Cardiac muscle cell (in vitro differentiated cells and primary cell): ENCODE measurements at regions not wholly inside any gene's neighbourhood (a gene's known extent, or its start where the extent isn't known, plus 50 kb on each side); places are given as distances from the start of the nearest gene placed in this dataset.

Experiments used
- DNase-seq, 2 donors: peaks; one replicate each; pipeline versions ENCODE4 v3.0.0 to v3.0.0-alpha.2; 2010 to 2017; ENCODE audit warnings: low read depth in 1 of 2, low spot score in 1 of 2
- H3K27ac ChIP-seq: fragments of 200-600 bp; sonication (generic); 2 replicates; pipeline ENCODE4 v1.5.1; 2016
- H3K27me3 ChIP-seq: fragments of 200-600 bp; sonication (generic); 2 replicates; pipeline ENCODE4 v1.6.0; 2016; ENCODE audit warnings: control low read depth
- H3K36me3 ChIP-seq: fragments of 200-600 bp; sonication (generic); 2 replicates; pipeline ENCODE4 v1.5.1; 2016; ENCODE audit warnings: control low read depth
- H3K4me1 ChIP-seq: fragments of 200-600 bp; sonication (generic); 2 replicates; pipeline ENCODE4 v1.8.1; 2017; ENCODE audit warnings: low read depth, mild to moderate bottlenecking, mixed run types
- H3K4me3 ChIP-seq: fragments of 200-600 bp; sonication (generic); 2 replicates; pipeline ENCODE4 v1.5.1; 2016; ENCODE audit warnings: mild to moderate bottlenecking
- H3K9me3 ChIP-seq: fragments of 200-600 bp; sonication (generic); 2 replicates; pipeline ENCODE4 v1.5.1; 2017; ENCODE audit warnings: low read depth, mild to moderate bottlenecking, control low read depth
- CTCF ChIP-seq: IDR thresholded peaks from 2 replicates; pipeline ENCODE4 v1.5.1; 2012; ENCODE audit warnings: low read depth, mild to moderate bottlenecking, low read length

GRCh38 chr14:81681541-81681940 lies 147.9 kb upstream of the SEL1L start:
- TF ChIP-seq CTCF = no peak
- Histone ChIP-seq H3K36me3 (no peaks in the 10 kb centered on the region), H3K4me1 (peaks cover 16% of the 10 kb centered on the region), H3K27ac (no peak overlapping the region), H3K9me3 (no peaks in the 10 kb centered on the region), H3K4me3 (no peak overlapping the region), H3K27me3 (no peaks in the 10 kb centered on the region)
- no peak for DNase-seq

DNA sequence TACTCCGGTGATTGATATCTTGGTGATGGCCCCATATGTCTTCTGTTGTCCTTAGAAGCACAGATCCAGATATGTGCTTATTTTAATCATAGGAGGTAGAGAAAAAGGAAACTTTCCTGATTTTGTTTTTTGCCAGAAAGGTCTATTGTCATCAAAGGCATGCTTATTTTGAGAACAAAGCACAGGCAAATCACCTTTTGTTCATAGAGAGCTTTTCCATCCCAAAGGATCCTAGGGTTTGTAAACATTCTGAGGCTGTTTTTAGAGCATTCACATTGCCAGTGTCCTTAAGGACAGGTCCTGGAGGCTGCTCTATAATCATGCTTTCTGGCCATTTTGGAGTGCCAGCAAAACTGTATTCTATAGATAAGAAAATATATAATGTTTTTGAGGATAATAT lies 148.5 kb upstream of the SEL1L start:
- H3K36me3 ChIP-seq = no peaks in the 10 kb centered on the region
- H3K4me1 ChIP-seq = peaks cover 22% of the 10 kb centered on the region
- TF ChIP-seq CTCF = no peak
- H3K27ac ChIP-seq = no peak overlapping the region
- DNase-seq = no peak
- H3K9me3 ChIP-seq = no peaks in the 10 kb centered on the region
- no peak overlapping the region for H3K4me3 ChIP-seq
- no peaks in the 10 kb centered on the region for H3K27me3 ChIP-seq

- no peak for TF ChIP-seq CTCF
- no peaks in the 10 kb centered on the region for H3K36me3 ChIP-seq
- H3K27me3 ChIP-seq = no peaks in the 10 kb centered on the region
- H3K9me3 ChIP-seq = no peaks in the 10 kb centered on the region
- DNase-seq = no peak
- H3K27ac ChIP-seq = no peak overlapping the region
- H3K4me1 ChIP-seq = peaks cover 25% of the 10 kb centered on the region
- H3K4me3 ChIP-seq = no peak overlapping the region
These were observed 149.0 kb upstream of the SEL1L start for GRCh38 chr14:81682701-81683100.

DNA sequence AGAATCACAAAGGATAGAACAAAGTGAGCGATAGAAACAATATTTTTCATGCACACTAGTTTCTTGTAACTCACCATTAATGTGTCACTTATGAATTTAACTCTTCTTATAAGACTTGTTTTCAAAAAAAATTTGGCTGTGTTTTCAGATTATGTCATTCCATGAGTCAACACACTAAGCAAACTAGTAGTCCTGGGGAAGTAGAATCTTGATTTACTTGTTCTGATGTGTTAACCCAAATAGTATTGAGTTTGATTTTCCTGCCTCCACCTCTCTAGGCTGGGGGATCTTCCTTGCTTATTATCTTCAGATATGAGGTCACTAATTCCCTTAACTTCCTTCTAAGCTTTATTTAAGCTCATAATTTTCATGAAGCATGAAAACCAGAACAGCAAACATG lies 151.0 kb upstream of the SEL1L start:
- DNase-seq = no peak
- Histone ChIP-seq H3K4me1 (peaks cover 25% of the 10 kb centered on the region), H3K9me3 (no peaks in the 10 kb centered on the region), H3K36me3 (no peaks in the 10 kb centered on the region), H3K27me3 (no peaks in the 10 kb centered on the region), H3K4me3 (no peak overlapping the region), H3K27ac (no peak overlapping the region)
- TF ChIP-seq CTCF = no peak

- no peak for DNase-seq
- Histone ChIP-seq H3K9me3 (no peaks in the 10 kb centered on the region), H3K27ac (peak overlapping the region; percentile 80), H3K27me3 (no peaks in the 10 kb centered on the region), H3K36me3 (no peaks in the 10 kb centered on the region), H3K4me3 (no peak overlapping the region), H3K4me1 (peaks cover 15% of the 10 kb centered on the region)
- no peak for TF ChIP-seq CTCF
These were observed 152.9 kb upstream of the SEL1L start for GRCh38 chr14:81686512-81686911.

DNA sequence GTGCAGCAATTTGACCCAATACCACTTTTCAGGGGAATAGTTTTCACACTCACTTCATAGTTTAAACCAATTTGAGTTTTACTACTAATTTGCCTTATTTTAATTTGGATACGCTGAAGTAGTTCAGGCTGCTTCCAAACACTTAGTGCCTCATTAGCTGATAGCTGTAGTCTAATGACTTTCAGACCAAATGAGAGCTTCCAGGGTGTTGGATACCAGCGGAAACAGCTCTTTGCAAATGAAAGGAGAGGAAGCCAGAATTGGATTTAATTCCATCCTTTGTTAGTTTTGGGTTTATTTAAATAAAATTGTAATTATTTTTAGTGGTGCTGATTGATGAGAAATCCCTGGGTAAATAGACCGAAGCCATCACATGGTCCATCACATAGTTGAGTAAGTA lies 158.3 kb upstream of the SEL1L start:
- Histone ChIP-seq H3K27ac (no peak overlapping the region), H3K9me3 (no peaks in the 10 kb centered on the region), H3K4me1 (peaks cover 5% of the 10 kb centered on the region), H3K27me3 (no peaks in the 10 kb centered on the region), H3K4me3 (no peak overlapping the region), H3K36me3 (no peaks in the 10 kb centered on the region)
- no peak for DNase-seq
- TF ChIP-seq CTCF = no peak
